ENCODE measurements at regions not wholly inside any gene's neighbourhood (a gene's known extent, or its start where the extent isn't known, plus 50 kb on each side); places are given as distances from the start of the nearest gene placed in this dataset.

DNA sequence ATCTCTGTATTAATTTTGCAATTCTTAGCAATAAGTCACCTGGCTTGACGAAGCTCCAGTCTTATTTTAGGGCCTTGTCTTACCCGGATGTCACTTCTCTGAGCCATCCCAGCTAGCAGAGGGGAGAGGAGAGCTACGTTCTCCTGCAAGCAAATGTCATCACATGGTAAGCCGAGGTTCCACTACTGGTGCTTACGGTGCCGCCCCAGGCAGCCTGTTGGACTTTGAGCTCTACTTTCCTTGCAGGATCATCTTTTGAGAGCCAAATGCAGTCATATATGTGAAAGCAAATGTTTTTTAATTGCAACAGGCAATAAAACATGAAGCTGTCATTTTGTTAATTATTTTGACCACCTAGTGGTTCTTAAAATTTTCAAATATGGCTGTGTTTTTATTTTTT, 140.9 kb downstream of the FAM43A start:
- Histone ChIP-seq H3K9ac (ENCODE audit: low read length) (no peak overlapping the region), H3K36me3 (ENCODE audit: insufficient read depth, low read length) (no peaks in the 10 kb centered on the region), H3K9me3 (ENCODE audit: low read length) (no peaks in the 10 kb centered on the region), H3K27me3 (ENCODE audit: insufficient read depth, low read depth, low read length) (no peaks in the 10 kb centered on the region), H3F3A (ENCODE audit: insufficient read depth, low read length, poor library complexity, severe bottlenecking) (no peaks in the 10 kb centered on the region), H3K79me2 (replicated peaks; ENCODE audit: insufficient read depth, low read length) (no peaks in the 10 kb centered on the region), H3K4me3 (ENCODE audit: low read length) (no peak overlapping the region), H3K27ac (ENCODE audit: low read length) (no peak overlapping the region), H3K9me2 (ENCODE audit: insufficient read depth, low read length) (no peaks in the 10 kb centered on the region), H2AFZ (ENCODE audit: low read depth, low read length) (no peak overlapping the region), H4K20me1 (ENCODE audit: insufficient read depth) (no peaks in the 10 kb centered on the region), H3K4me2 (ENCODE audit: low read length) (no peak overlapping the region)
- TF ChIP-seq EZH2 (IDR thresholded peaks at IDR 0.05; ENCODE audit: borderline replicate concordance, insufficient read depth, low read length, poor library complexity, severe bottlenecking) = no peak
- TF ChIP-seq, protein P1, sequence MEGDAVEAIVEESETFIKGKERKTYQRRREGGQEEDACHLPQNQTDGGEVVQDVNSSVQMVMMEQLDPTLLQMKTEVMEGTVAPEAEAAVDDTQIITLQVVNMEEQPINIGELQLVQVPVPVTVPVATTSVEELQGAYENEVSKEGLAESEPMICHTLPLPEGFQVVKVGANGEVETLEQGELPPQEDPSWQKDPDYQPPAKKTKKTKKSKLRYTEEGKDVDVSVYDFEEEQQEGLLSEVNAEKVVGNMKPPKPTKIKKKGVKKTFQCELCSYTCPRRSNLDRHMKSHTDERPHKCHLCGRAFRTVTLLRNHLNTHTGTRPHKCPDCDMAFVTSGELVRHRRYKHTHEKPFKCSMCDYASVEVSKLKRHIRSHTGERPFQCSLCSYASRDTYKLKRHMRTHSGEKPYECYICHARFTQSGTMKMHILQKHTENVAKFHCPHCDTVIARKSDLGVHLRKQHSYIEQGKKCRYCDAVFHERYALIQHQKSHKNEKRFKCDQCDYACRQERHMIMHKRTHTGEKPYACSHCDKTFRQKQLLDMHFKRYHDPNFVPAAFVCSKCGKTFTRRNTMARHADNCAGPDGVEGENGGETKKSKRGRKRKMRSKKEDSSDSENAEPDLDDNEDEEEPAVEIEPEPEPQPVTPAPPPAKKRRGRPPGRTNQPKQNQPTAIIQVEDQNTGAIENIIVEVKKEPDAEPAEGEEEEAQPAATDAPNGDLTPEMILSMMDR (IDR thresholded peaks at IDR 0.05; ENCODE audit: poor library complexity, severe bottlenecking) = no peak
- TF ChIP-seq MXI1 (conservative IDR thresholded peaks at IDR 0.05; ENCODE audit: poor library complexity, severe bottlenecking) = no peak
- no peak for TF ChIP-seq EP300 (conservative IDR thresholded peaks at IDR 0.05; ENCODE audit: poor library complexity, severe bottlenecking)
- no peak for TF ChIP-seq POLR2AphosphoS5 (IDR thresholded peaks at IDR 0.05)
- no peak for TF ChIP-seq SMC3 (conservative IDR thresholded peaks at IDR 0.05; ENCODE audit: poor library complexity)
- TF ChIP-seq TAF1 (IDR thresholded peaks at IDR 0.05; ENCODE audit: low read depth) = no peak

DNA sequence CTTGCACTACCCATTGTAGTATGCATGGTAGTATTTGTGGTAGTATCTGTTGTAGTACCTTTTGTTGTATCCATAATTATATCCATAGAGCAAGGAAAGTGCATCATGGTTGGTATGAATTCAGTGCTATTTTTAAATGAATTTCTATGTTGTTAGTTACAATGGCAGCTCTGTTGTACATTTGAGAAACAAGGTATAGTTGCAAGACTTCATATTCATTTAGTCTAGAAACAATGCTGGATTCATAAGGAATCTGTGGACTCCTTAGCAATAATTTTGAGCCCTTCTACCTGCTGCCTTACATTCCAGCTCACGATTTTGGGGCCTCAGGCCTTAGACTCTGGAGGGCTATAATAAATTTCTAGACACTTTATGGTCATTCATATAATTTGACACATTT, 141.8 kb downstream of the FAM43A start:
- no peaks in the 10 kb centered on the region for H3F3A ChIP-seq (ENCODE audit: insufficient read depth, low read length, poor library complexity, severe bottlenecking)
- H3K9me3 ChIP-seq (ENCODE audit: low read length) = no peaks in the 10 kb centered on the region
- H3K4me2 ChIP-seq (ENCODE audit: low read length) = no peak overlapping the region
- H3K27ac ChIP-seq (ENCODE audit: low read length) = no peak overlapping the region
- H3K4me3 ChIP-seq (ENCODE audit: low read length) = no peak overlapping the region
- no peaks in the 10 kb centered on the region for H3K79me2 ChIP-seq (replicated peaks; ENCODE audit: insufficient read depth, low read length)
- H3K27me3 ChIP-seq (ENCODE audit: insufficient read depth, low read depth, low read length) = no peaks in the 10 kb centered on the region
- H3K36me3 ChIP-seq (ENCODE audit: insufficient read depth, low read length) = no peaks in the 10 kb centered on the region
- TF ChIP-seq RAD21 (conservative IDR thresholded peaks at IDR 0.05) = no peak
- TF ChIP-seq POLR2AphosphoS5 (IDR thresholded peaks at IDR 0.05) = no peak
- TF ChIP-seq TAF1 (IDR thresholded peaks at IDR 0.05; ENCODE audit: low read depth) = no peak
- no peaks in the 10 kb centered on the region for H3K9me2 ChIP-seq (ENCODE audit: insufficient read depth, low read length)
- H3K9ac ChIP-seq (ENCODE audit: low read length) = no peak overlapping the region
- H2AFZ ChIP-seq (ENCODE audit: low read depth, low read length) = no peak overlapping the region
- no peaks in the 10 kb centered on the region for H4K20me1 ChIP-seq (ENCODE audit: insufficient read depth)

DNA sequence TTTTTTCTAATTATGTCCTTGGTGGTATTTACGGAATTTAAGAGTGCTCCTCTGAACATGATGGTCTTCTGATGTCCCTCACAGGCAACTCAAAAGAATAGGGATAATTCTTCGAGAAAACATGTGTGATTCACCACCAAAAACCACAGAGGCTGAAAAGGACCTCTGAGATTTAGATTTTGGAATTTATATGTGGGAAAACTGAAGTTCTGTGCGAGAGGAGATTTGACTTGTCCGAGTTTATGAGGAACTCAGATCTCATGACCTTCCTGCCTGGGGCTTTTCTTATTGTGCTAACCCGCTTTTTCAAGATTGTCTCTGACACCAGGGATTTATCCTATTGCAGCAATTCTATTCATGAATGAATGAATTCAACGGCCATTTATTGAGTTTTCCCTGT, 142.4 kb downstream of the FAM43A start:
- Histone ChIP-seq H3K9me2 (ENCODE audit: insufficient read depth, low read length) (no peaks in the 10 kb centered on the region), H3K27me3 (ENCODE audit: insufficient read depth, low read depth, low read length) (no peaks in the 10 kb centered on the region), H4K20me1 (ENCODE audit: insufficient read depth) (no peaks in the 10 kb centered on the region), H3K79me2 (replicated peaks; ENCODE audit: insufficient read depth, low read length) (no peaks in the 10 kb centered on the region), H3K4me2 (ENCODE audit: low read length) (no peak overlapping the region), H3K36me3 (ENCODE audit: insufficient read depth, low read length) (no peaks in the 10 kb centered on the region), H3K9me3 (ENCODE audit: low read length) (no peaks in the 10 kb centered on the region), H3K9ac (ENCODE audit: low read length) (no peak overlapping the region), H3F3A (ENCODE audit: insufficient read depth, low read length, poor library complexity, severe bottlenecking) (no peaks in the 10 kb centered on the region), H2AFZ (ENCODE audit: low read depth, low read length) (no peak overlapping the region), H3K27ac (ENCODE audit: low read length) (no peak overlapping the region), H3K4me3 (ENCODE audit: low read length) (no peak overlapping the region)
- TF ChIP-seq POLR2AphosphoS5 (IDR thresholded peaks at IDR 0.05) = no peak
- TF ChIP-seq EZH2 (IDR thresholded peaks at IDR 0.05; ENCODE audit: borderline replicate concordance, insufficient read depth, low read length, poor library complexity, severe bottlenecking) = no peak
- TF ChIP-seq, protein P2, sequence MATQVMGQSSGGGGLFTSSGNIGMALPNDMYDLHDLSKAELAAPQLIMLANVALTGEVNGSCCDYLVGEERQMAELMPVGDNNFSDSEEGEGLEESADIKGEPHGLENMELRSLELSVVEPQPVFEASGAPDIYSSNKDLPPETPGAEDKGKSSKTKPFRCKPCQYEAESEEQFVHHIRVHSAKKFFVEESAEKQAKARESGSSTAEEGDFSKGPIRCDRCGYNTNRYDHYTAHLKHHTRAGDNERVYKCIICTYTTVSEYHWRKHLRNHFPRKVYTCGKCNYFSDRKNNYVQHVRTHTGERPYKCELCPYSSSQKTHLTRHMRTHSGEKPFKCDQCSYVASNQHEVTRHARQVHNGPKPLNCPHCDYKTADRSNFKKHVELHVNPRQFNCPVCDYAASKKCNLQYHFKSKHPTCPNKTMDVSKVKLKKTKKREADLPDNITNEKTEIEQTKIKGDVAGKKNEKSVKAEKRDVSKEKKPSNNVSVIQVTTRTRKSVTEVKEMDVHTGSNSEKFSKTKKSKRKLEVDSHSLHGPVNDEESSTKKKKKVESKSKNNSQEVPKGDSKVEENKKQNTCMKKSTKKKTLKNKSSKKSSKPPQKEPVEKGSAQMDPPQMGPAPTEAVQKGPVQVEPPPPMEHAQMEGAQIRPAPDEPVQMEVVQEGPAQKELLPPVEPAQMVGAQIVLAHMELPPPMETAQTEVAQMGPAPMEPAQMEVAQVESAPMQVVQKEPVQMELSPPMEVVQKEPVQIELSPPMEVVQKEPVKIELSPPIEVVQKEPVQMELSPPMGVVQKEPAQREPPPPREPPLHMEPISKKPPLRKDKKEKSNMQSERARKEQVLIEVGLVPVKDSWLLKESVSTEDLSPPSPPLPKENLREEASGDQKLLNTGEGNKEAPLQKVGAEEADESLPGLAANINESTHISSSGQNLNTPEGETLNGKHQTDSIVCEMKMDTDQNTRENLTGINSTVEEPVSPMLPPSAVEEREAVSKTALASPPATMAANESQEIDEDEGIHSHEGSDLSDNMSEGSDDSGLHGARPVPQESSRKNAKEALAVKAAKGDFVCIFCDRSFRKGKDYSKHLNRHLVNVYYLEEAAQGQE (IDR thresholded peaks at IDR 0.05; ENCODE audit: borderline replicate concordance) = no peak
- TF ChIP-seq TAF1 (IDR thresholded peaks at IDR 0.05; ENCODE audit: low read depth) = no peak
- TF ChIP-seq MXI1 (conservative IDR thresholded peaks at IDR 0.05; ENCODE audit: poor library complexity, severe bottlenecking) = no peak
- TF ChIP-seq, protein P1 (IDR thresholded peaks at IDR 0.05; ENCODE audit: poor library complexity, severe bottlenecking) = no peak
- TF ChIP-seq EP300 (conservative IDR thresholded peaks at IDR 0.05; ENCODE audit: poor library complexity, severe bottlenecking) = no peak
- no peak for TF ChIP-seq RAD21 (conservative IDR thresholded peaks at IDR 0.05)
- no peak for TF ChIP-seq SMC3 (conservative IDR thresholded peaks at IDR 0.05; ENCODE audit: poor library complexity)
